GM12878 (cell line): ENCODE measurements at regions not wholly inside any gene's neighbourhood (a gene's known extent, or its start where the extent isn't known, plus 50 kb on each side); places are given as distances from the start of the nearest gene placed in this dataset.

Source experiments
- ATAC-seq: fragments of 200-7000 bp; cut with Tn5 transposase; 3 replicates; pipeline ENCODE4 v1.9.1; 2020; ENCODE audit warnings: mild to moderate bottlenecking, moderate library complexity
- BruUV-seq: library from RNA; stranded (reverse); fragments of 400-500 nt; replicated peaks from 2 replicates; lab custom pipeline; 2021; lab: Mats Ljungman, UMichigan
- CTCF ChIA-PET: fragments of 300-600 bp; sonication (Branson Sonifier 250); formaldehyde crosslinking; extraction: SDS; loops from one replicate; lab custom pipeline; 2021; ENCODE audit warnings: inconsistent platforms; lab: Yijun Ruan, JAX
- POLR2A ChIA-PET: fragments of 350-600 bp; formaldehyde crosslinking; extraction: SDS; loops from one replicate; lab custom pipeline; 2021; ENCODE audit warnings: inconsistent platforms; lab: Charles Lee
- RAD21 ChIA-PET: fragments of 300-600 bp; sonication (Branson Sonifier 250); formaldehyde crosslinking; loops from one replicate; lab custom pipeline; 2023; ENCODE audit warnings: antibody characterized with exemption; ENCODE audit not compliant: unreplicated experiment; lab: Charles Lee
- SMC1A ChIA-PET: fragments of 300-600 bp; sonication (Branson Sonifier 250); formaldehyde crosslinking; loops from one replicate; lab custom pipeline; 2023; ENCODE audit not compliant: unreplicated experiment, uncharacterized antibody; lab: Charles Lee
- DNase-seq: peaks from one replicate; pipeline ENCODE4 v3.0.0-alpha.2; 2011; ENCODE audit warnings: low read depth, low spot score
- FAIRE-seq: peaks from 3 replicates; lab custom pipeline; 2011; peaks lifted over from hg19 to GRCh38; lab: Jason Lieb, UNC
- H2AFZ ChIP-seq: 2 replicates; pipeline ENCODE4 v1.6.0; 2011; ENCODE audit warnings: low read depth, low read length, control low read depth; ENCODE audit not compliant: control insufficient read depth
- H3K27ac ChIP-seq: 2 replicates; pipeline ENCODE4 v1.5.1; 2011; ENCODE audit warnings: control low read depth; ENCODE audit not compliant: control insufficient read depth, insufficient read depth
- H3K27me3 ChIP-seq, 2 experiments: replicated peaks in 1 of 2; 2 replicates each; pipeline versions ENCODE4 v1.6.0 to v1.6.1; 2011; ENCODE audit warnings: low read length in 1 of 2; ENCODE audit not compliant: control insufficient read depth in 2 of 2, insufficient read depth in 2 of 2
- H3K36me3 ChIP-seq, 2 experiments: 2 replicates each; pipeline ENCODE4 v1.5.1; 2011; ENCODE audit warnings: low read length in 1 of 2; ENCODE audit not compliant: control insufficient read depth in 2 of 2, insufficient read depth in 2 of 2
- H3K4me1 ChIP-seq: 2 replicates; pipeline ENCODE4 v1.6.1; 2011; ENCODE audit warnings: mild to moderate bottlenecking, low read length, moderate library complexity, mixed read lengths; ENCODE audit not compliant: control insufficient read depth, insufficient read depth
- H3K4me2 ChIP-seq: 2 replicates; pipeline ENCODE4 v1.6.0; 2011; ENCODE audit warnings: control low read depth; ENCODE audit not compliant: control insufficient read depth, insufficient read depth
- H3K4me3 ChIP-seq: fragments of 200-600 bp; sonication (generic); 2 replicates; pipeline ENCODE4 v1.5.1; 2016
- H3K79me2 ChIP-seq: 2 replicates; pipeline ENCODE4 v1.6.0; 2011; ENCODE audit warnings: low read length; ENCODE audit not compliant: control insufficient read depth, insufficient read depth
- H3K9ac ChIP-seq: 2 replicates; pipeline ENCODE4 v1.8.0; 2011; ENCODE audit warnings: low read length, control low read depth, mixed read lengths; ENCODE audit not compliant: control insufficient read depth, insufficient read depth
- H3K9me3 ChIP-seq: replicated peaks from 3 replicates; pipeline ENCODE4 v1.5.1; 2011; ENCODE audit warnings: mild to moderate bottlenecking, low read length; ENCODE audit not compliant: control insufficient read depth, insufficient read depth
- H4K20me1 ChIP-seq: 2 replicates; pipeline ENCODE4 v1.6.0; 2011; ENCODE audit not compliant: control insufficient read depth, insufficient read depth
- CHD4 ChIP-seq: fragments of 200-600 bp; sonication (generic); IDR thresholded peaks from 2 replicates; pipeline ENCODE4 v1.6.1; 2016; ENCODE audit warnings: mild to moderate bottlenecking
- CREM ChIP-seq: IDR thresholded peaks from 2 replicates; pipeline ENCODE4 v1.6.1; 2014; ENCODE audit warnings: antibody characterized with exemption, low read depth
- FOXK2 ChIP-seq: fragments of 450-650 bp; IDR thresholded peaks from 2 replicates; pipeline ENCODE4 v1.6.1; 2017; ENCODE audit warnings: mild to moderate bottlenecking, moderate library complexity
- NR2C2 ChIP-seq: IDR thresholded peaks from 2 replicates; pipeline ENCODE4 v1.6.1; 2011; ENCODE audit warnings: borderline replicate concordance, low read depth; ENCODE audit not compliant: control insufficient read depth, insufficient read length
- RBBP5 ChIP-seq: fragments of 200-600 bp; sonication (generic); conservative IDR thresholded peaks from 2 replicates; pipeline ENCODE4 v1.6.1; 2016
- SKIL ChIP-seq: fragments of 450-650 bp; IDR thresholded peaks from 2 replicates; pipeline ENCODE4 v1.6.1; 2017; ENCODE audit warnings: mild to moderate bottlenecking, low read depth, inconsistent platforms; ENCODE audit not compliant: poor library complexity, severe bottlenecking
- SMAD5 ChIP-seq: IDR thresholded peaks from 2 replicates; pipeline ENCODE4 v1.6.1; 2016; ENCODE audit warnings: antibody characterized with exemption, low read depth
- SMC3 ChIP-seq: IDR thresholded peaks from 2 replicates; pipeline ENCODE4 v1.6.1; 2011; ENCODE audit warnings: low read length, improper control_type of control experiment, borderline replicate concordance
- SREBF1 ChIP-seq: IDR thresholded peaks from 2 replicates; pipeline ENCODE4 v1.6.1; 2012; ENCODE audit warnings: mild to moderate bottlenecking, low read length
- SREBF2 ChIP-seq: IDR thresholded peaks from 2 replicates; pipeline ENCODE4 v1.6.1; 2012; ENCODE audit warnings: mild to moderate bottlenecking, low read length
- ZNF217 ChIP-seq: fragments of 450-650 bp; IDR thresholded peaks from 2 replicates; pipeline ENCODE4 v1.6.1; 2017; ENCODE audit warnings: antibody characterized with exemption, mild to moderate bottlenecking
- ZNF274 ChIP-seq: IDR thresholded peaks from one replicate; pipeline ENCODE4 v1.8.0; 2011; ENCODE audit not compliant: insufficient read length, insufficient read depth
- ZNF592 ChIP-seq: fragments of 450-650 bp; IDR thresholded peaks from 2 replicates; pipeline ENCODE4 v1.6.1; 2017; ENCODE audit warnings: mild to moderate bottlenecking, moderate library complexity
- WGBS: methylation state at CpG from one replicate; pipeline ENCODE4 v1.1.6; 2016; ENCODE audit warnings: low lambda C conversion rate; ENCODE audit not compliant: insufficient replicate concordance, insufficient coverage; ENCODE audit errors: missing lambda C conversion rate; 5-methylcytosine and 5-hydroxymethylcytosine counted together
- in situ Hi-C: fragments of 300-500 bp; cut with MboI; formaldehyde crosslinking; loops from 9 replicates; pipeline ENCODE4 v1.14.3; 2018; ENCODE audit warnings: mixed read lengths
- intact Hi-C: fragments of 100-400 bp; cut with micrococcal nuclease; formaldehyde crosslinking; loops from one replicate; pipeline ENCODE4 v1.14.2; 2022; ENCODE audit not compliant: unreplicated experiment
- TF ChIP-seq, protein P1 (sequence below): fragments of 450-650 bp; IDR thresholded peaks from 2 replicates; pipeline ENCODE4 v1.6.1; 2017; ENCODE audit warnings: mild to moderate bottlenecking
- TF ChIP-seq, protein P2 (sequence below): IDR thresholded peaks from 2 replicates; pipeline ENCODE4 v1.6.1; 2011; ENCODE audit warnings: mild to moderate bottlenecking, low read depth, low read length, moderate library complexity; ENCODE audit not compliant: insufficient replicate concordance

DNA sequence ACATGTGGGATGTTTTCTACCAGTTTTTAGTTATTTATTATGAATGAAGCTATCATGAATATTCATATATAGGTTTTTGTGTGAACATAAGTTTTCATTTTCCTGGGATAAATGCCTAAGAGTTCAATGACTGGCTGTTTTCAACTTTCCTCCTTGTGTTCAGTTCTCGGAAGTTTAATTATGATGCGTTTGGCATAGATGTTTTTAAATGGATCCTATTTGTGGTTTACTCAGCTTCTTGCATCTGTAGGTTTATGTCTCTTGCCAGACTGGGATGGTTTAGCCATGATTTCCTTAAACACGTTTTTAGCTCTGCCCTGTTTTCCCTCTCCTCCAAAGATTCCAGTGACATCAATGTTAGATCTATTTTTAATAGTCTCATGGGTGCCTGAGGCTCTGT is 411.1 kb upstream of the CDH4 start:
- Histone ChIP-seq H3K79me2 (no peaks in the 10 kb centered on the region), H3K9ac (no peak overlapping the region), H4K20me1 (no peaks in the 10 kb centered on the region), H3K4me3 (no peak overlapping the region), H3K9me3 (no peaks in the 10 kb centered on the region), H3K27ac (no peak overlapping the region), H3K4me1 (no peaks in the 10 kb centered on the region), H3K36me3 (no peaks in the 10 kb centered on the region), H3K4me2 (no peak overlapping the region), H3K27me3 (no peaks in the 10 kb centered on the region), H2AFZ (no peak overlapping the region)
- in situ Hi-C loops (no loop called here), intact Hi-C loops (no loop called here)
- ChIA-PET POLR2A (no interaction called here), RAD21 (no interaction called here), SMC1A (no interaction called here), CTCF (no interaction called here)
- FAIRE-seq (no peak), DNase-seq (no peak), ATAC-seq (no peak)
- 14% methylated on average over 3 of the region's 3 CpGs for WGBS
- no TSS peak for BruUV-seq
- TF ChIP-seq NR2C2 (no peak), FOXK2 (no peak), SREBF2 (no peak), SMAD5 (no peak), CHD4 (no peak), ZNF274 (no peak), SREBF1 (no peak), SMC3 (no peak), RBBP5 (no peak), CREM (no peak), ZNF217 (no peak), ZNF592 (no peak), SKIL (no peak)
- TF ChIP-seq, protein P1, sequence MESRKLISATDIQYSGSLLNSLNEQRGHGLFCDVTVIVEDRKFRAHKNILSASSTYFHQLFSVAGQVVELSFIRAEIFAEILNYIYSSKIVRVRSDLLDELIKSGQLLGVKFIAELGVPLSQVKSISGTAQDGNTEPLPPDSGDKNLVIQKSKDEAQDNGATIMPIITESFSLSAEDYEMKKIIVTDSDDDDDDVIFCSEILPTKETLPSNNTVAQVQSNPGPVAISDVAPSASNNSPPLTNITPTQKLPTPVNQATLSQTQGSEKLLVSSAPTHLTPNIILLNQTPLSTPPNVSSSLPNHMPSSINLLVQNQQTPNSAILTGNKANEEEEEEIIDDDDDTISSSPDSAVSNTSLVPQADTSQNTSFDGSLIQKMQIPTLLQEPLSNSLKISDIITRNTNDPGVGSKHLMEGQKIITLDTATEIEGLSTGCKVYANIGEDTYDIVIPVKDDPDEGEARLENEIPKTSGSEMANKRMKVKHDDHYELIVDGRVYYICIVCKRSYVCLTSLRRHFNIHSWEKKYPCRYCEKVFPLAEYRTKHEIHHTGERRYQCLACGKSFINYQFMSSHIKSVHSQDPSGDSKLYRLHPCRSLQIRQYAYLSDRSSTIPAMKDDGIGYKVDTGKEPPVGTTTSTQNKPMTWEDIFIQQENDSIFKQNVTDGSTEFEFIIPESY: no peak
- TF ChIP-seq, protein P2, sequence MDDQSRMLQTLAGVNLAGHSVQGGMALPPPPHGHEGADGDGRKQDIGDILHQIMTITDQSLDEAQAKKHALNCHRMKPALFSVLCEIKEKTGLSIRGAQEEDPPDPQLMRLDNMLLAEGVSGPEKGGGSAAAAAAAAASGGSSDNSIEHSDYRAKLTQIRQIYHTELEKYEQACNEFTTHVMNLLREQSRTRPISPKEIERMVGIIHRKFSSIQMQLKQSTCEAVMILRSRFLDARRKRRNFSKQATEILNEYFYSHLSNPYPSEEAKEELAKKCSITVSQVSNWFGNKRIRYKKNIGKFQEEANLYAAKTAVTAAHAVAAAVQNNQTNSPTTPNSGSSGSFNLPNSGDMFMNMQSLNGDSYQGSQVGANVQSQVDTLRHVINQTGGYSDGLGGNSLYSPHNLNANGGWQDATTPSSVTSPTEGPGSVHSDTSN: no peak
